Neural cell (in vitro differentiated cells): ENCODE measurements at regions not wholly inside any gene's neighbourhood (a gene's known extent, or its start where the extent isn't known, plus 50 kb on each side); places are given as distances from the start of the nearest gene placed in this dataset.

Source experiments
- H2AFZ ChIP-seq: fragments of 200-600, 300-800 bp; sonication (generic), shearing (Covaris generic); 2 replicates; pipeline ENCODE4 v1.6.0; 2014; ENCODE audit warnings: low read depth, mild to moderate bottlenecking, antibody characterized with exemption, low read length, moderate library complexity
- H3F3A ChIP-seq: fragments of 200-600 bp; shearing (Covaris generic); 2 replicates; pipeline ENCODE4 v1.6.1; 2016; ENCODE audit warnings: mild to moderate bottlenecking, moderate library complexity, mixed read lengths, antibody characterized with exemption, low read length; ENCODE audit not compliant: insufficient read depth, poor library complexity, severe bottlenecking
- H3K27ac ChIP-seq: fragments of 200-600, 300-800 bp; sonication (generic), shearing (Covaris generic); 2 replicates; pipeline ENCODE4 v1.5.1; 2014; ENCODE audit warnings: mild to moderate bottlenecking, low read length, moderate library complexity
- H3K27me3 ChIP-seq: fragments of 300-800, 200-600 bp; sonication (generic), shearing (Covaris generic); 2 replicates; pipeline ENCODE4 v1.6.0; 2014; ENCODE audit warnings: mild to moderate bottlenecking, low read depth, low read length, moderate library complexity; ENCODE audit not compliant: insufficient read depth
- H3K36me3 ChIP-seq: fragments of 300-800, 200-600 bp; sonication (generic), shearing (Covaris generic); 2 replicates; pipeline ENCODE4 v1.5.1; 2014; ENCODE audit warnings: mild to moderate bottlenecking, antibody characterized with exemption, low read length, moderate library complexity; ENCODE audit not compliant: insufficient read depth
- H3K4me2 ChIP-seq: fragments of 300-800, 200-600 bp; sonication (generic), shearing (Covaris generic); 2 replicates; pipeline ENCODE4 v1.6.0; 2014; ENCODE audit warnings: mild to moderate bottlenecking, low read length
- H3K4me3 ChIP-seq: fragments of 300-800, 200-600 bp; sonication (generic), shearing (Covaris generic); 2 replicates; pipeline ENCODE4 v1.5.1; 2014; ENCODE audit warnings: mild to moderate bottlenecking, low read length, moderate library complexity
- H3K79me2 ChIP-seq: fragments of 200-600 bp; shearing (Covaris generic); replicated peaks from 2 replicates; pipeline ENCODE4 v1.6.0; 2014; ENCODE audit warnings: mild to moderate bottlenecking, low read length, moderate library complexity; ENCODE audit not compliant: insufficient read depth
- H3K9ac ChIP-seq: fragments of 300-800, 200-600 bp; sonication (generic), shearing (Covaris generic); 2 replicates; pipeline ENCODE4 v1.6.1; 2016; ENCODE audit warnings: mild to moderate bottlenecking, low read length, mixed read lengths
- H3K9me2 ChIP-seq: fragments of 200-600 bp; shearing (Covaris generic); 2 replicates; pipeline ENCODE4 v1.6.1; 2016; ENCODE audit warnings: mild to moderate bottlenecking, low read length, mixed read lengths; ENCODE audit not compliant: insufficient read depth
- H3K9me3 ChIP-seq: fragments of 200-600, 300-800 bp; sonication (generic), shearing (Covaris generic); 2 replicates; pipeline ENCODE4 v1.6.1; 2016; ENCODE audit warnings: mild to moderate bottlenecking, mixed run types, low read length, moderate library complexity, mixed read lengths
- H4K20me1 ChIP-seq: fragments of 200-600 bp; shearing (Covaris generic); 2 replicates; pipeline ENCODE4 v1.6.1; 2016; ENCODE audit warnings: mild to moderate bottlenecking, mixed run types; ENCODE audit not compliant: insufficient read depth
- CTCF ChIP-seq: fragments of 450-650 bp; IDR thresholded peaks from 2 replicates; pipeline ENCODE4 v1.5.1; 2014; ENCODE audit warnings: antibody characterized with exemption, mild to moderate bottlenecking, moderate library complexity; ENCODE audit not compliant: poor library complexity, severe bottlenecking
- EP300 ChIP-seq: fragments of 450-650 bp; conservative IDR thresholded peaks from 2 replicates; pipeline ENCODE4 v1.6.1; 2014; ENCODE audit warnings: antibody characterized with exemption, mild to moderate bottlenecking, moderate library complexity; ENCODE audit not compliant: poor library complexity, severe bottlenecking
- EZH2 ChIP-seq: fragments of 200-600, 300-800 bp; shearing (Covaris generic), sonication (generic); IDR thresholded peaks from 2 replicates; pipeline ENCODE4 v1.6.1; 2014; ENCODE audit warnings: antibody characterized with exemption, low read length, borderline replicate concordance, mild to moderate bottlenecking; ENCODE audit not compliant: insufficient read depth, poor library complexity, severe bottlenecking
- MXI1 ChIP-seq: fragments of 450-650 bp; conservative IDR thresholded peaks from 2 replicates; pipeline ENCODE4 v1.6.1; 2014; ENCODE audit warnings: antibody characterized with exemption, mild to moderate bottlenecking; ENCODE audit not compliant: poor library complexity, severe bottlenecking
- POLR2AphosphoS5 ChIP-seq: IDR thresholded peaks from 2 replicates; pipeline ENCODE4 v1.6.1; 2012
- RAD21 ChIP-seq: fragments of 450-650 bp; conservative IDR thresholded peaks from 2 replicates; pipeline ENCODE4 v1.6.1; 2014; ENCODE audit warnings: antibody characterized with exemption, mild to moderate bottlenecking, moderate library complexity
- REST ChIP-seq: IDR thresholded peaks from 2 replicates; pipeline ENCODE4 v1.6.1; 2012; ENCODE audit warnings: borderline replicate concordance
- SMC3 ChIP-seq: fragments of 450-650 bp; conservative IDR thresholded peaks from 2 replicates; pipeline ENCODE4 v1.6.1; 2014; ENCODE audit warnings: antibody characterized with exemption, mild to moderate bottlenecking, moderate library complexity; ENCODE audit not compliant: poor library complexity
- TAF1 ChIP-seq: IDR thresholded peaks from 2 replicates; pipeline ENCODE4 v1.6.1; 2012; ENCODE audit warnings: low read depth

GRCh38 chr17:77385750-77386501 lies 245.2 kb downstream of the SEC14L1 start:
- Histone ChIP-seq H3K9me2 (no peaks in the 10 kb centered on the region), H3K27me3 (no peaks in the 10 kb centered on the region), H3K79me2 (peaks cover 6% of the 10 kb centered on the region), H3K9me3 (no peaks in the 10 kb centered on the region), H3F3A (no peaks in the 10 kb centered on the region), H4K20me1 (no peaks in the 10 kb centered on the region), H3K9ac (no peak overlapping the region), H2AFZ (no peak overlapping the region), H3K4me2 (no peak overlapping the region), H3K36me3 (no peaks in the 10 kb centered on the region), H3K4me3 (no peak overlapping the region), H3K27ac (no peak overlapping the region)
- TF ChIP-seq RAD21: no peak
- TF ChIP-seq POLR2AphosphoS5: no peak
- TF ChIP-seq EZH2: no peak
- no peak for TF ChIP-seq CTCF
- no peak for TF ChIP-seq REST
- no peak for TF ChIP-seq SMC3
- no peak for TF ChIP-seq EP300
- no peak for TF ChIP-seq MXI1
- TF ChIP-seq TAF1: no peak

GRCh38 chr17:77386502-77387192 lies 245.9 kb downstream of the SEC14L1 start:
- no peak overlapping the region for H3K4me2 ChIP-seq
- H2AFZ ChIP-seq: no peak overlapping the region
- no peak overlapping the region for H3K27ac ChIP-seq
- TF ChIP-seq RAD21 (no peak), TAF1 (no peak), EP300 (no peak), REST (no peak), MXI1 (no peak), POLR2AphosphoS5 (no peak), EZH2 (no peak), SMC3 (no peak), CTCF (no peak)
- H4K20me1 ChIP-seq: no peaks in the 10 kb centered on the region
- H3K27me3 ChIP-seq: no peaks in the 10 kb centered on the region
- no peak overlapping the region for H3K9ac ChIP-seq
- no peaks in the 10 kb centered on the region for H3K9me2 ChIP-seq
- no peaks in the 10 kb centered on the region for H3K9me3 ChIP-seq
- H3K79me2 ChIP-seq: peaks cover 2% of the 10 kb centered on the region
- H3F3A ChIP-seq: no peaks in the 10 kb centered on the region
- no peak overlapping the region for H3K4me3 ChIP-seq
- H3K36me3 ChIP-seq: no peaks in the 10 kb centered on the region
